ENCODE measurements at regions not wholly inside any gene's neighbourhood (a gene's known extent, or its start where the extent isn't known, plus 50 kb on each side); places are given as distances from the start of the nearest gene placed in this dataset.

DNA sequence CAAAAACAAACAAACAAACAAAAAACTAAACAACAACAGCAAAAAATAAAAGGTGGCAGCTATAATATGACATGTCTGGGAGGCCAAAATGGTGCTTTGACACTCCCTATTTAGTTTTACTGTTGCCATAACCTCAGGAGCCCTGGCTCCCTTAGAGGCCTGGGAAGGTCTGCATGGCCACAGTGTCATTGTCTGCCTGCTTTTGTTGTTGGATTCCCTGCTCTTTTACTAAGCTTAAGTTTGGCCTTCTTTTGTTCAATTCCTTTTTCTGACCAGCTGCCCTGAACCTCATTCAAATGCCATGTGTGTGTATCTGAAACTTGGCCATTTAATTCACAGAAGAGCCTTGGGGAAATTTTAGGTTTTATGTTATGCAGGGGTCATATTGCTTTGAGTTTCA lies 458.2 kb downstream of the TMEM232 start:
- POLR2A ChIA-PET: no interaction called here

More for the DNA sequence above, 458.2 kb downstream of the TMEM232 start:
- intact Hi-C loops (cut with micrococcal nuclease) (no loop called here), dilution Hi-C loops (cut with MboI; ENCODE audit: extremely low pct_ligation_motif_present, low sequenced_read_pairs) (no loop called here)
- no peaks in the 10 kb centered on the region for H4K20me1 ChIP-seq (replicated peaks; ENCODE audit: control insufficient read depth, extremely low read depth, insufficient read depth, low read length)
- BruUV-seq (replicated peaks): no TSS peak
- H3K4me1 ChIP-seq (ENCODE audit: control insufficient read depth, extremely low read depth, insufficient read depth, low read length): no peaks in the 10 kb centered on the region
- DNase-seq (ENCODE audit: low read depth, low spot score) (no peak), FAIRE-seq (no peak)
- H3K79me2 ChIP-seq (ENCODE audit: control insufficient read depth, insufficient read depth, low read length): no peaks in the 10 kb centered on the region
- H3K4me3 ChIP-seq (replicated peaks in 1 of 3; ENCODE audit: insufficient read depth in 1 of 3, low read depth in 1 of 3, low read length in 3 of 3): no peak overlapping the region
- no peak overlapping the region for H3K9ac ChIP-seq (replicated peaks; ENCODE audit: extremely low read depth, insufficient read depth, low read length)
- no peak overlapping the region for H3K4me2 ChIP-seq (ENCODE audit: insufficient read depth, low read length)
- H3K9me1 ChIP-seq (replicated peaks; ENCODE audit: control insufficient read depth, extremely low read depth, insufficient read depth, low read length): no peaks in the 10 kb centered on the region
- no peak overlapping the region for H3K27ac ChIP-seq (ENCODE audit: insufficient read depth, low read depth, low read length)
- H2AFZ ChIP-seq (ENCODE audit: low read depth, low read length): no peak overlapping the region
- H3K27me3 ChIP-seq (ENCODE audit: control insufficient read depth in 2 of 2, insufficient read depth in 2 of 2, low read length in 2 of 2): no peaks in the 10 kb centered on the region
- H3K36me3 ChIP-seq (ENCODE audit: control insufficient read depth in 2 of 2, extremely low read depth in 1 of 2, insufficient read depth in 2 of 2, low read length in 2 of 2): no peaks in the 10 kb centered on the region
- CTCF ChIA-PET: interaction anchor here (0.6 kb wide), 1 partner anchor 87 kb away, joined by 3 read pairs; no protein-coding TSS in a partner anchor
- no peak for TF ChIP-seq POLR2A (IDR thresholded peaks at IDR 0.05; ENCODE audit: low read depth, low read length)
- TF ChIP-seq, protein P1, sequence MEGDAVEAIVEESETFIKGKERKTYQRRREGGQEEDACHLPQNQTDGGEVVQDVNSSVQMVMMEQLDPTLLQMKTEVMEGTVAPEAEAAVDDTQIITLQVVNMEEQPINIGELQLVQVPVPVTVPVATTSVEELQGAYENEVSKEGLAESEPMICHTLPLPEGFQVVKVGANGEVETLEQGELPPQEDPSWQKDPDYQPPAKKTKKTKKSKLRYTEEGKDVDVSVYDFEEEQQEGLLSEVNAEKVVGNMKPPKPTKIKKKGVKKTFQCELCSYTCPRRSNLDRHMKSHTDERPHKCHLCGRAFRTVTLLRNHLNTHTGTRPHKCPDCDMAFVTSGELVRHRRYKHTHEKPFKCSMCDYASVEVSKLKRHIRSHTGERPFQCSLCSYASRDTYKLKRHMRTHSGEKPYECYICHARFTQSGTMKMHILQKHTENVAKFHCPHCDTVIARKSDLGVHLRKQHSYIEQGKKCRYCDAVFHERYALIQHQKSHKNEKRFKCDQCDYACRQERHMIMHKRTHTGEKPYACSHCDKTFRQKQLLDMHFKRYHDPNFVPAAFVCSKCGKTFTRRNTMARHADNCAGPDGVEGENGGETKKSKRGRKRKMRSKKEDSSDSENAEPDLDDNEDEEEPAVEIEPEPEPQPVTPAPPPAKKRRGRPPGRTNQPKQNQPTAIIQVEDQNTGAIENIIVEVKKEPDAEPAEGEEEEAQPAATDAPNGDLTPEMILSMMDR (IDR thresholded peaks at IDR 0.05; ENCODE audit: extremely low read depth in 1 of 2, insufficient read depth in 1 of 2, low read depth in 1 of 2, low read length in 2 of 2): no peak
- TF ChIP-seq, protein P2, sequence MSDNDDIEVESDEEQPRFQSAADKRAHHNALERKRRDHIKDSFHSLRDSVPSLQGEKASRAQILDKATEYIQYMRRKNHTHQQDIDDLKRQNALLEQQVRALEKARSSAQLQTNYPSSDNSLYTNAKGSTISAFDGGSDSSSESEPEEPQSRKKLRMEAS (IDR thresholded peaks at IDR 0.05; ENCODE audit: insufficient read depth, insufficient read length): no peak
- no peak for TF ChIP-seq JUN (IDR thresholded peaks at IDR 0.05; ENCODE audit: borderline replicate concordance, insufficient read depth, insufficient read length, low read depth)
- TF ChIP-seq FOS (IDR thresholded peaks at IDR 0.05; ENCODE audit: borderline replicate concordance, insufficient read depth, low read length): no peak
- no peak for TF ChIP-seq POLR2AphosphoS5 (IDR thresholded peaks at IDR 0.05; ENCODE audit: insufficient read depth, low read depth, low read length)
- no peak for TF ChIP-seq GATA2 (IDR thresholded peaks at IDR 0.05; ENCODE audit: insufficient read depth, insufficient read length, low read depth, low read length)
- TF ChIP-seq EZH2 (IDR thresholded peaks at IDR 0.05; ENCODE audit: borderline replicate concordance, low read depth, low read length, severe bottlenecking): no peak
- TF ChIP-seq MYC (IDR thresholded peaks at IDR 0.05; ENCODE audit: low read depth, low read length): no peak
- no peaks in the 10 kb centered on the region for H3K9me3 ChIP-seq (replicated peaks; ENCODE audit: control insufficient read depth, insufficient read depth, low read length)

Data from endothelial cell of umbilical vein (primary cell).